Parathyroid adenoma (tissue), 2 donors: ENCODE measurements at regions not wholly inside any gene's neighbourhood (a gene's known extent, or its start where the extent isn't known, plus 50 kb on each side); places are given as distances from the start of the nearest gene placed in this dataset.

Experiments
- H2AFZ ChIP-seq: fragments of 300-600 bp; sonication (generic); one replicate; pipeline ENCODE4 v1.7.0; 2017; ENCODE audit warnings: antibody characterized with exemption, mild to moderate bottlenecking
- H3K27ac ChIP-seq: fragments of 300-600 bp; sonication (generic); one replicate; pipeline ENCODE4 v1.7.0; 2017
- H3K27me3 ChIP-seq: fragments of 300-600 bp; sonication (generic); one replicate; pipeline ENCODE4 v1.7.0; 2017; ENCODE audit warnings: low read length; ENCODE audit not compliant: control insufficient read depth, insufficient read depth
- H3K36me3 ChIP-seq: fragments of 300-600 bp; sonication (generic); one replicate; pipeline ENCODE4 v1.7.0; 2017; ENCODE audit warnings: low read length; ENCODE audit not compliant: control insufficient read depth, insufficient read depth
- H3K4me1 ChIP-seq: fragments of 300-600 bp; sonication (generic); one replicate; pipeline ENCODE4 v1.7.0; 2017; ENCODE audit warnings: control low read depth
- H3K4me2 ChIP-seq: fragments of 300-600 bp; sonication (generic); one replicate; pipeline ENCODE4 v1.7.0; 2017; ENCODE audit warnings: low read length
- H3K4me3 ChIP-seq: fragments of 300-600 bp; sonication (generic); one replicate; pipeline ENCODE4 v1.7.0; 2017; ENCODE audit warnings: low read depth, low read length
- H3K79me2 ChIP-seq: fragments of 300-600 bp; sonication (generic); one replicate; pipeline ENCODE4 v1.7.0; 2017; ENCODE audit warnings: control low read depth
- H3K9ac ChIP-seq: fragments of 300-600 bp; sonication (generic); one replicate; pipeline ENCODE4 v1.7.0; 2017; ENCODE audit warnings: mild to moderate bottlenecking
- H3K9me3 ChIP-seq: fragments of 300-600 bp; sonication (generic); one replicate; pipeline ENCODE4 v1.7.0; 2017; ENCODE audit warnings: low read length; ENCODE audit not compliant: control insufficient read depth
- CTCF ChIP-seq: fragments of 300-600 bp; sonication (generic); IDR thresholded peaks from one replicate; pipeline ENCODE4 v1.7.0; 2017; ENCODE audit warnings: antibody characterized with exemption, mild to moderate bottlenecking
- donor health status: primary hyperparathyroidism.

GRCh38 chr6:20044883-20045282 lies 167.4 kb downstream of the MBOAT1 start:
- no peak overlapping the region for H3K27ac ChIP-seq
- H3K79me2 ChIP-seq, result no peaks in the 10 kb centered on the region
- no peak overlapping the region for H3K9ac ChIP-seq
- no peaks in the 10 kb centered on the region for H3K4me1 ChIP-seq
- H3K36me3 ChIP-seq, result no peaks in the 10 kb centered on the region
- no peak overlapping the region for H3K4me2 ChIP-seq
- H3K4me3 ChIP-seq, result no peak overlapping the region
- no peak for TF ChIP-seq CTCF
- no peaks in the 10 kb centered on the region for H3K27me3 ChIP-seq
- H2AFZ ChIP-seq, result no peak overlapping the region
- H3K9me3 ChIP-seq, result no peaks in the 10 kb centered on the region
